ENCODE measurements at regions not wholly inside any gene's neighbourhood (a gene's known extent, or its start where the extent isn't known, plus 50 kb on each side); places are given as distances from the start of the nearest gene placed in this dataset.

- TF ChIP-seq, protein P1, sequence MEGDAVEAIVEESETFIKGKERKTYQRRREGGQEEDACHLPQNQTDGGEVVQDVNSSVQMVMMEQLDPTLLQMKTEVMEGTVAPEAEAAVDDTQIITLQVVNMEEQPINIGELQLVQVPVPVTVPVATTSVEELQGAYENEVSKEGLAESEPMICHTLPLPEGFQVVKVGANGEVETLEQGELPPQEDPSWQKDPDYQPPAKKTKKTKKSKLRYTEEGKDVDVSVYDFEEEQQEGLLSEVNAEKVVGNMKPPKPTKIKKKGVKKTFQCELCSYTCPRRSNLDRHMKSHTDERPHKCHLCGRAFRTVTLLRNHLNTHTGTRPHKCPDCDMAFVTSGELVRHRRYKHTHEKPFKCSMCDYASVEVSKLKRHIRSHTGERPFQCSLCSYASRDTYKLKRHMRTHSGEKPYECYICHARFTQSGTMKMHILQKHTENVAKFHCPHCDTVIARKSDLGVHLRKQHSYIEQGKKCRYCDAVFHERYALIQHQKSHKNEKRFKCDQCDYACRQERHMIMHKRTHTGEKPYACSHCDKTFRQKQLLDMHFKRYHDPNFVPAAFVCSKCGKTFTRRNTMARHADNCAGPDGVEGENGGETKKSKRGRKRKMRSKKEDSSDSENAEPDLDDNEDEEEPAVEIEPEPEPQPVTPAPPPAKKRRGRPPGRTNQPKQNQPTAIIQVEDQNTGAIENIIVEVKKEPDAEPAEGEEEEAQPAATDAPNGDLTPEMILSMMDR (conservative IDR thresholded peaks at IDR 0.05; ENCODE audit: low read depth, low read length): no peak
- no peak for DNase-seq (ENCODE audit: low read depth)
- no peak overlapping the region for H3K4me3 ChIP-seq (ENCODE audit: low read depth, low read length)
Observed at GRCh38 chr6:144711661-144712060, 426.5 kb downstream of the UTRN start.

DNA sequence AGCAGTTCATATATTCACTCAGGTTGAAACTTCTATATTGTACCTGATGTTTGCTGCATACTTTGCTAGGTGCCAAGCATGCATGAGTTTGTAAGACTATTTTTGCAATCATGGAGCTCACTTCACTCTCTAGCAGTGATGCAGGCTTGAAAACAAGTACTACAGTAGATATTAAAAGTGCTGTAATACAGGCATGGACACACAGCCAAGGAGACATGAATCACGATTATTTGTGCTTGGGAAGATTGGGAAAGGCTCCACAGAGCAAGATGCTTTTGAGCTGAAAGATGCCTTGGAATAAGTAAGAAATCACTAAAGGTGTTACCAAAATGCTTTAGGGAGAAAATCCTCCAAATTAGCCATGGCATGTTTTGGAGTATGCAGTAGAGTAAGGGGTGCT lies 427.4 kb downstream of the UTRN start:
- TF ChIP-seq, protein P1 (conservative IDR thresholded peaks at IDR 0.05; ENCODE audit: low read depth, low read length): no peak
- no peak overlapping the region for H3K4me3 ChIP-seq (ENCODE audit: low read depth, low read length)
- no peak for DNase-seq (ENCODE audit: low read depth)

- H3K4me3 ChIP-seq (ENCODE audit: low read depth, low read length): no peak overlapping the region
- TF ChIP-seq, protein P1 (conservative IDR thresholded peaks at IDR 0.05; ENCODE audit: low read depth, low read length): no peak
- DNase-seq (ENCODE audit: low read depth): no peak
Observed at GRCh38 chr6:144714021-144714712, 429.0 kb downstream of the UTRN start.

DNA sequence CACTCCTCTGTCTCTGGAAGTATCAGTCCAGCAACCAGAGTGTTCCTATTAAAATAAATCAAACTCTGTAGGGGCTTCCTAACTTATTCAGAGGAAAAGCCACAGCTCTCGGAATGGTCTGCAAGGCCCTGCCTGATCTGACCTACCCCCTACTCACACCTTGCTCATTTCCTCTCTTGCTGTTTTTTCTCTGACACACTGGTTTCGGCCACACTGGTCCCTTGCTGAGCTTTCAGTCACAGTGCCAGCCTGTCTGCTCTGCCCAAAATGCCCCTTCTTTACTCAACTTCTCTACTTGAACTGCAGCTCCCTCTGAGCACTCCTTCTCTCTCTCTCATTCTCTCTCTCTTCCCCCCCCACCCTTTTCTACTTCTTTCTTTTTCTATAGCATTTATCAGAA lies 430.2 kb downstream of the UTRN start:
- H3K4me3 ChIP-seq (ENCODE audit: low read depth, low read length): no peak overlapping the region
- TF ChIP-seq, protein P1 (conservative IDR thresholded peaks at IDR 0.05; ENCODE audit: low read depth, low read length): no peak
- no peak for DNase-seq (ENCODE audit: low read depth)

DNA sequence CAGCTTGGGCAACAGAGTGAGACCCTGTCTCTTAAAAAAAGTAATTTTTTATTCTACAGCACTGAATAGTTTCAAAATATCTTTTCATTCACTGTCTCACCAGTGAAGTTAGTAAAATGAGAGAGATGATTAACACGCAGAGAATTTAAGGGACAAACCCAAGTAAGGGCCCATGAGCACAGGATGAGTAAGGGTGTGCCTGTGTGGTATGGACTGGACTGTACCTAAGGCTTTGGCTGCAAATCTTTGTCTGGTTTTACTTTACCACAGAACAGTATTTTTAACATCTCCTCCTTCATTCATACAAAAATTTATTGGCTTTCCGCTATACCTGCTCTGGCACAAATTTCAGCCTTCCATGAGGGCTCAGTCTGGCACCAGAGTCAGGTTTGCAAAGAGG lies 433.3 kb downstream of the UTRN start:
- peak; percentile 18 for DNase-seq (ENCODE audit: low read depth)
- TF ChIP-seq, protein P1 (conservative IDR thresholded peaks at IDR 0.05; ENCODE audit: low read depth, low read length): no peak
- no peak overlapping the region for H3K4me3 ChIP-seq (ENCODE audit: low read depth, low read length)

- no peak for DNase-seq (ENCODE audit: low read depth)
- TF ChIP-seq, protein P1 (conservative IDR thresholded peaks at IDR 0.05; ENCODE audit: low read depth, low read length): no peak
- no peak overlapping the region for H3K4me3 ChIP-seq (ENCODE audit: low read depth, low read length)
Observed at GRCh38 chr6:144721232-144721631, 436.1 kb downstream of the UTRN start.

DNA sequence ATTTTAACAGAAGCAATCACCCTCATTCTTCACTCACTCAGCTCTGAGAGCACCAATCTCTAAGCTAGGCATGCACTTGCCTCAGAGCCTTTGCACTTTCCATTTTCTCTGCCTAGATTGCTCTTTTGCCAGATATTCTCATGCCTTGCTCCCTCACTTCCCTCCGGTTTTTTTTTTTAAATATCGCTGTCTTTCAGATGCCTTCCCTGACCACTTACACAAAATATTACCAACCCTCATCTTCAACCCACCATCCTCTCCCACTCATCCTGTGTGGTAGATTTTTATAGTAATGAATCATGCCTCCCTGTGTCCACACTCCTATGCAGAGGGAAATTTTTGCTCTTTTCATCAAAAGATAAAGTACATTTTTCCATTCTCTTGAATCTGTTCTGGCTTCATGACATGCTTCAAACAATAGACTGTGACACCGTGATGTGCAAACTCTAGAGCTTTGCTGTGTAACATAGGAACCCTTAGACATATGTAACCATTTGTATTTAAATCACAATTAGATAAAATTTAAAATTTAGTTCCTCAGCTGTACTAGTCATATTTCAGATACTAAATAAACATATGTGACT lies 437.1 kb downstream of the UTRN start:
- TF ChIP-seq, protein P1 (conservative IDR thresholded peaks at IDR 0.05; ENCODE audit: low read depth, low read length): no peak
- DNase-seq (ENCODE audit: low read depth): no peak
- no peak overlapping the region for H3K4me3 ChIP-seq (ENCODE audit: low read depth, low read length)

Data from choroid plexus epithelial cell (primary cell).